ENCODE measurements at regions not wholly inside any gene's neighbourhood (a gene's known extent, or its start where the extent isn't known, plus 50 kb on each side); places are given as distances from the start of the nearest gene placed in this dataset.
A peak's percentile ranks its signal among the peaks of the same experiment; 100 is the strongest.
"Not testable (repeated sequence)": the region's sequence is repeated elsewhere in the genome, so short reads cannot be mapped to it uniquely, and the experiment has no call there.

DNA sequence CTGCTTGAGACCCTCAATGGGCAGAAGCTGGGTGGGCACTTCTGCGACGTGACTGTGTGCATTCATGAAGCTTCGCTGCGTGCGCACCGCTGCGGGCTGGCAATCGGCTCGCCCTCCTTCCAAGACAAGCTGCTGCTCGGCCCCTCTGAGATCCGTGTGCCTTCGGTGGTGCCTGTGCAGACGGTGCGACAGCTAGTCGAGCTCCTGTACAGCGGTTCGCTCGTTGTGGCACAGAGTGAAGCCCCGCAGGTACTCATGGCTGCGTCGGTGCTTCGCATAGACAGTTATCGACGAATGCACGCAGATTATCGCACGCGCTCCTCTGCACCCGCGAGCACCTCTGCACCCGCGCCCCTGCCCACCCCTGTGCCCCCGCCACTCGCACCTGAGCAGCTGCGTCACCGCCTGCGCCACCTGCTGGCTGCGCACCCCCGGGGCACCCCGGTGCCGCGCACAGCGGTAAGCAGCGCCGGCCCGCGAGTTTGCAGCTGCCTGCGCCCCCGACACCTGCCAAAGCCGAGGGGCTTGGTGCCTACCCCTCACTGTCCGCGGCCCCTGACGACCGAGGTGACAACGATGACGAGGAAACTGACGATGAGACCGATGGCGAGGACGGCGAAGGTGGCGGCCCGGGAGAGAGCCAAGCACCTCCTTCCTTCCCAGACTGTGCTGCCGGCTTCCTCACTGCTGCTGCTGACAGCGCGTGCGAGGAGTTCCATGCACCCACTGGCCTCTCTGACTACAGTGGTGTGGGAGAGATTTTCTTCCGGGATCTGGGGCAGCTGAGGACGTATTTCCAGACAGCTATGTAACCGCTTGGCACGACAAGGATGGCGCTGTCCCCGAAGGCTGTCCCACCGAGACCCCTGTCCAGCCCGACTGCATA lies 89.2 kb downstream of the LIMS4 start:
- H3K4me1 ChIP-seq (ENCODE audit: control insufficient read depth in 1 of 2, insufficient read depth in 2 of 2, low read length in 2 of 2); H3K27me3 ChIP-seq (ENCODE audit: control insufficient read depth in 1 of 2, insufficient read depth in 2 of 2, low read length in 1 of 2); H3K36me3 ChIP-seq (ENCODE audit: control insufficient read depth in 1 of 2, insufficient read depth in 2 of 2, low read length in 1 of 2); DNase-seq; H3K9me3 ChIP-seq (ENCODE audit: control insufficient read depth, low read length); intact Hi-C loops (cut with DNase I); H3K27ac ChIP-seq (ENCODE audit: low read depth in 1 of 2, low read length in 2 of 2); H3K4me3 ChIP-seq (ENCODE audit: low read length in 2 of 2): not testable (repeated sequence)
- WGBS, 2 donors, result no CpG with 5 or more reads among the region's 75 CpGs
- peak; percentile 88 for ATAC-seq (ENCODE audit: low FRiP score)

DNA sequence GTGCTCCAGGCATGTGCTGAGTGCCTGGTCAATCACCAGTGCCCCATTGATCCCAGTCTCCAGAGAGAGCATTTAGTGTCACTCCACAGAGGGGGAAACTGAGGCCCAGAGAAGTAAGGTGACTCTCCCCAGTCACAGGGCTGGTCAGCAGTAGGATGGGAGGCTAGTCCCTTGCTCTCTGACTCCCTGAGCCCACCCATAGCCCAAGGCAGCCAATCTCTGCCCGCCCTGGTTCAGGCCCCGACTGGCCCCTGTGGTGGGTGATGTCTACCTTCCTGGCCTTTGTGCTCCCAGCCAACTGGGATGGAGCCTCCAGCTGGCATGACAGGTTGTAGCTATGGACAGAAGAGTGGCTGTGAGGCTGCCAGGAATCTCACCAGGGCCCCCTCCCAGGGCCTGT lies 99.1 kb downstream of the LIMS4 start:
- intact Hi-C loops (cut with DNase I), result not testable (repeated sequence)

GRCh38 chr2:110371633-110372032 lies 101.0 kb downstream of the LIMS4 start:
- 58 to 80% methylated on average over 1 to 2 of the region's 2 CpGs for WGBS, 2 donors
- DNase-seq, result peak; percentile 26 to 41
- H3K27me3 ChIP-seq (ENCODE audit: control insufficient read depth in 1 of 2, insufficient read depth in 2 of 2, low read length in 1 of 2); H3K9me3 ChIP-seq (ENCODE audit: control insufficient read depth, low read length); H3K36me3 ChIP-seq (ENCODE audit: control insufficient read depth in 1 of 2, insufficient read depth in 2 of 2, low read length in 1 of 2); H3K4me1 ChIP-seq (ENCODE audit: control insufficient read depth in 1 of 2, insufficient read depth in 2 of 2, low read length in 2 of 2); H3K27ac ChIP-seq (ENCODE audit: low read depth in 1 of 2, low read length in 2 of 2); H3K4me3 ChIP-seq (ENCODE audit: low read length in 2 of 2); intact Hi-C loops (cut with DNase I); ATAC-seq (ENCODE audit: low FRiP score): not testable (repeated sequence)

More for the DNA sequence above, 99.1 kb downstream of the LIMS4 start:
- WGBS, 2 donors, result 86 to 92% methylated on average over 2 of the region's 2 CpGs
- H3K27me3 ChIP-seq (ENCODE audit: control insufficient read depth in 1 of 2, insufficient read depth in 2 of 2, low read length in 1 of 2); H3K36me3 ChIP-seq (ENCODE audit: control insufficient read depth in 1 of 2, insufficient read depth in 2 of 2, low read length in 1 of 2); H3K4me3 ChIP-seq (ENCODE audit: low read length in 2 of 2); H3K9me3 ChIP-seq (ENCODE audit: control insufficient read depth, low read length); H3K4me1 ChIP-seq (ENCODE audit: control insufficient read depth in 1 of 2, insufficient read depth in 2 of 2, low read length in 2 of 2); H3K27ac ChIP-seq (ENCODE audit: low read depth in 1 of 2, low read length in 2 of 2); ATAC-seq (ENCODE audit: low FRiP score): not testable (repeated sequence)
- peak in 1 of 2 donors; percentile 68 for DNase-seq

DNA sequence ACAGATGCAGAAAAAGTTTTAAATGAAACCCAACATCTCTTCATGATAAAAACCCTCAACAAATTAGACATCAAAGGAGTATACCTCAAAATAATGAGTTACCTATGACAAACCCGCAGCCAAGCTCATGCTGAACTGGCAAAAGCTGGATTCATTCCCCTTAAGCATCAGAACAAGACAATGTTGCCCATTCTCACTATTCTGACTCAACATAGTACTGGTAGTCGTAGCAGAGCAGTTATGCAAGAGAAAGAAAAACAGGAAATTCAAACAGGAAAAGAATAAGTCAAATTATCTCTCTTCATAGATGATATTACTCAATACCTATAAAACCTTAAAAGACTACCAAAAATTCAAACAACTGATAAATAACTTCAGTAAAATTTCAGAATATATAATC lies 115.0 kb downstream of the LIMS4 start:
- H3K27ac ChIP-seq (ENCODE audit: low read depth in 1 of 2, low read length in 2 of 2); intact Hi-C loops (cut with DNase I); H3K36me3 ChIP-seq (ENCODE audit: control insufficient read depth in 1 of 2, insufficient read depth in 2 of 2, low read length in 1 of 2); H3K9me3 ChIP-seq (ENCODE audit: control insufficient read depth, low read length); ATAC-seq (ENCODE audit: low FRiP score); H3K4me3 ChIP-seq (ENCODE audit: low read length in 2 of 2); H3K27me3 ChIP-seq (ENCODE audit: control insufficient read depth in 1 of 2, insufficient read depth in 2 of 2, low read length in 1 of 2); H3K4me1 ChIP-seq (ENCODE audit: control insufficient read depth in 1 of 2, insufficient read depth in 2 of 2, low read length in 2 of 2); DNase-seq: not testable (repeated sequence)
- no CpG with 5 or more reads among the region's 2 CpGs for WGBS, 2 donors

GRCh38 chr2:110354294-110355018 lies 118.2 kb downstream of the LIMS4 start:
- H3K36me3 ChIP-seq (ENCODE audit: control insufficient read depth in 1 of 2, insufficient read depth in 2 of 2, low read length in 1 of 2); ATAC-seq (ENCODE audit: low FRiP score): not testable (repeated sequence)

DNA sequence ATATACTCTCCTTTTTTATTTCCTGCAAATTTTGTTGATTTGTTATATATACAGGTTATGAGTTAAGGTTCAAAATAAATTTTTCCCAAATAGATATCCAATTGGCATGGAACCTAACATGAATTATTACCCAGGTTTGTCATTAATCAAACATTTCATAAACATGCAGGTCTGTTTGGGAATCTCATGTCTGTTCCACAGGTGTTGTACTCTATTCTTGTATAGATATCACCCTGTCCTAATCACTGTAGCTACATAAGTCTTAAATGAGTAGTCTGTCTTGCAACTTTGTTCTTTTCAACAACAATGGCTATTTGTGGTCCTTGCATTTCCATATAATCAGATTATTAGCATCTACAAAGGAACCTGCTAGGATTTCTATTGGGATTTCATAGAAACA lies 121.9 kb downstream of the LIMS4 start:
- H3K36me3 ChIP-seq (ENCODE audit: control insufficient read depth in 1 of 2, insufficient read depth in 2 of 2, low read length in 1 of 2); H3K4me3 ChIP-seq (ENCODE audit: low read length in 2 of 2); H3K9me3 ChIP-seq (ENCODE audit: control insufficient read depth, low read length); H3K4me1 ChIP-seq (ENCODE audit: control insufficient read depth in 1 of 2, insufficient read depth in 2 of 2, low read length in 2 of 2); ATAC-seq (ENCODE audit: low FRiP score); H3K27me3 ChIP-seq (ENCODE audit: control insufficient read depth in 1 of 2, insufficient read depth in 2 of 2, low read length in 1 of 2); H3K27ac ChIP-seq (ENCODE audit: low read depth in 1 of 2, low read length in 2 of 2); DNase-seq; intact Hi-C loops (cut with DNase I): not testable (repeated sequence)

More at GRCh38 chr2:110354294-110355018, 118.2 kb downstream of the LIMS4 start:
- intact Hi-C loops (cut with DNase I); H3K4me3 ChIP-seq (ENCODE audit: low read length in 2 of 2); H3K9me3 ChIP-seq (ENCODE audit: control insufficient read depth, low read length); H3K27ac ChIP-seq (ENCODE audit: low read depth in 1 of 2, low read length in 2 of 2); H3K4me1 ChIP-seq (ENCODE audit: control insufficient read depth in 1 of 2, insufficient read depth in 2 of 2, low read length in 2 of 2); H3K27me3 ChIP-seq (ENCODE audit: control insufficient read depth in 1 of 2, insufficient read depth in 2 of 2, low read length in 1 of 2); DNase-seq: not testable (repeated sequence)
- no CpG with 5 or more reads among the region's 5 CpGs for WGBS, 2 donors

- DNase-seq (peak; percentile 12 to 41), ATAC-seq (ENCODE audit: low FRiP score) (peak; percentile 33)
- H3K27ac ChIP-seq (ENCODE audit: low read depth in 1 of 2, low read length in 2 of 2); intact Hi-C loops (cut with DNase I); H3K27me3 ChIP-seq (ENCODE audit: control insufficient read depth in 1 of 2, insufficient read depth in 2 of 2, low read length in 1 of 2); H3K4me1 ChIP-seq (ENCODE audit: control insufficient read depth in 1 of 2, insufficient read depth in 2 of 2, low read length in 2 of 2); H3K4me3 ChIP-seq (ENCODE audit: low read length in 2 of 2); H3K36me3 ChIP-seq (ENCODE audit: control insufficient read depth in 1 of 2, insufficient read depth in 2 of 2, low read length in 1 of 2); H3K9me3 ChIP-seq (ENCODE audit: control insufficient read depth, low read length): not testable (repeated sequence)
- WGBS, 2 donors, result 95% methylated on average over 3 of the region's 12 CpGs
Measured at GRCh38 chr2:110348902-110349301, 123.7 kb downstream of the LIMS4 start.

DNA sequence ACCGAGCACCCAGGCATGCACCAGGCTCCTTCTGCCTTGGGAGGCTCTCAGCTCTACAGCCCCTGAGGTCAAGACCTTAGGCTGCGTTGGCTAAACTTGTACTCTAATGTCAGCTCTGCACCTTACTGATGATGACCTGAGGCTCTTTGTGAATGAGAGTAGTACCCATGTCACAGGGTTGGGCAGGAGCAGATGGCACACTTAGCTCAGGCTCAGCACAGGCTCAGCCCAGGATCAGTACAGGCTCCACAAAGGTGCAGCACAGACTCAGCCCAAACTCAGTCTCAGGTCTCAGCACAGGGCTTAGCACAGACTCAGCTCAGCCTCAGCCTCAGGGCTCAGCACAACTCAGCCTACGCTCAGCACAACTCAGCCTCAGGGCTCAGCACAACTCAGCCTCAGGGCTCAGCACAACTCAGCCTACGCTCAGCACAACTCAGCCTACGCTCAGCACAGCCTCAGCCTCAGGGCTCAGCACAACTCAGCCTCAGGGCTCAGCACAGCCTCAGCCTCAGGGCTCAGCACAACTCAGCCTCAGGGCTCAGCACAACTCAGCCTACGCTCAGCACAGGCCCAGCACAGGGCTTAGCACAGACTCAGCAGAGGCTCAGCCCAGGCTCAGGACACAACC lies 128.1 kb downstream of the LIMS4 start:
- intact Hi-C loops (cut with DNase I); ATAC-seq (ENCODE audit: low FRiP score): not testable (repeated sequence)

More for the DNA sequence above, 128.1 kb downstream of the LIMS4 start:
- not testable (repeated sequence) for H3K4me3 ChIP-seq (ENCODE audit: low read length in 2 of 2); H3K27ac ChIP-seq (ENCODE audit: low read depth in 1 of 2, low read length in 2 of 2); H3K36me3 ChIP-seq (ENCODE audit: control insufficient read depth in 1 of 2, insufficient read depth in 2 of 2, low read length in 1 of 2); H3K4me1 ChIP-seq (ENCODE audit: control insufficient read depth in 1 of 2, insufficient read depth in 2 of 2, low read length in 2 of 2); H3K27me3 ChIP-seq (ENCODE audit: control insufficient read depth in 1 of 2, insufficient read depth in 2 of 2, low read length in 1 of 2); H3K9me3 ChIP-seq (ENCODE audit: control insufficient read depth, low read length)
- DNase-seq, result peak; percentile 13 to 25
- 90 to 96% methylated on average over 2 to 5 of the region's 6 CpGs for WGBS, 2 donors

Data from aorta (tissue), 5 donors.